IMR-90 (cell line): ENCODE measurements at regions not wholly inside any gene's neighbourhood (a gene's known extent, or its start where the extent isn't known, plus 50 kb on each side); places are given as distances from the start of the nearest gene placed in this dataset.

ENCODE experiments used
- ATAC-seq: fragments of 200-7000 bp; cut with Tn5 transposase; 2 replicates; pipeline ENCODE4 v1.9.1; 2020; ENCODE audit warnings: low read depth, mild to moderate bottlenecking, moderate library complexity
- BruUV-seq: library from RNA; stranded (reverse); fragments of 400-500 nt; replicated peaks from 2 replicates; lab custom pipeline; 2021; lab: Mats Ljungman, UMichigan
- CTCF ChIA-PET: fragments of 300-600 bp; formaldehyde crosslinking; extraction: SDS; loops from one replicate; lab custom pipeline; 2021; ENCODE audit warnings: antibody characterized with exemption; lab: Yijun Ruan, JAX
- POLR2A ChIA-PET: fragments of 300-600 bp; sonication (Branson Sonifier 250); formaldehyde crosslinking; loops from one replicate; lab custom pipeline; 2022; ENCODE audit warnings: antibody characterized with exemption; ENCODE audit not compliant: unreplicated experiment; lab: Charles Lee
- DNase-seq: peaks from one replicate; pipeline ENCODE4 v3.0.0; 2013
- H2AFZ ChIP-seq: replicated peaks from 2 replicates; pipeline ENCODE3; 2013; ENCODE audit warnings: low read length, mild to moderate bottlenecking; ENCODE audit not compliant: poor library complexity
- H2AK5ac ChIP-seq: 2 replicates; pipeline ENCODE4 v1.6.1; 2013; ENCODE audit warnings: low read depth, low read length, inconsistent platforms
- H2AK9ac ChIP-seq: replicated peaks from 2 replicates; pipeline ENCODE3; 2013; ENCODE audit warnings: mild to moderate bottlenecking, low read depth, low read length, moderate library complexity; ENCODE audit not compliant: poor library complexity
- H2BK120ac ChIP-seq: 2 replicates; pipeline ENCODE4 v1.6.1; 2013; ENCODE audit warnings: low read depth, low read length, inconsistent platforms
- H2BK15ac ChIP-seq: 3 replicates; pipeline ENCODE4 v1.6.1; 2013; ENCODE audit warnings: low read depth, low read length, inconsistent platforms
- H2BK20ac ChIP-seq: 2 replicates; pipeline ENCODE4 v1.6.1; 2013; ENCODE audit warnings: low read depth, mild to moderate bottlenecking, inconsistent platforms, low read length, moderate library complexity
- H2BK5ac ChIP-seq: 2 replicates; pipeline ENCODE4 v1.6.1; 2013; ENCODE audit warnings: mild to moderate bottlenecking, low read depth, low read length, inconsistent platforms; ENCODE audit not compliant: poor library complexity, severe bottlenecking
- H3K14ac ChIP-seq: replicated peaks from 2 replicates; pipeline ENCODE4 v1.6.1; 2013; ENCODE audit warnings: low read depth, low read length, inconsistent platforms
- H3K18ac ChIP-seq: 2 replicates; pipeline ENCODE4 v1.6.1; 2013; ENCODE audit warnings: low read depth, low read length, control low read depth
- H3K23ac ChIP-seq: 2 replicates; pipeline ENCODE4 v1.6.1; 2013; ENCODE audit warnings: low read depth, low read length, inconsistent platforms
- H3K27ac ChIP-seq: 2 replicates; pipeline ENCODE4 v1.5.1; 2013; ENCODE audit warnings: mild to moderate bottlenecking, control low read depth, low read length; ENCODE audit not compliant: insufficient read depth
- H3K27me3 ChIP-seq: 2 replicates; pipeline ENCODE4 v1.6.1; 2013; ENCODE audit warnings: low read length; ENCODE audit not compliant: control insufficient read depth, insufficient read depth
- H3K36me3 ChIP-seq: 2 replicates; pipeline ENCODE4 v1.6.1; 2013; ENCODE audit warnings: low read length, mixed read lengths; ENCODE audit not compliant: control insufficient read depth, insufficient read depth
- H3K4ac ChIP-seq: 2 replicates; pipeline ENCODE4 v1.6.1; 2013; ENCODE audit warnings: low read depth, low read length, inconsistent platforms
- H3K4me1 ChIP-seq: 2 replicates; pipeline ENCODE4 v1.6.1; 2013; ENCODE audit warnings: low read length, mixed read lengths; ENCODE audit not compliant: control insufficient read depth, insufficient read depth
- H3K4me2 ChIP-seq: 2 replicates; pipeline ENCODE4 v1.6.1; 2013; ENCODE audit warnings: low read depth, mild to moderate bottlenecking, control low read depth, low read length, moderate library complexity
- H3K4me3 ChIP-seq: 2 replicates; pipeline ENCODE4 v1.5.1; 2013; ENCODE audit warnings: low read depth, mild to moderate bottlenecking, control low read depth, low read length, moderate library complexity; ENCODE audit not compliant: insufficient read depth
- H3K56ac ChIP-seq: 2 replicates; pipeline ENCODE4 v1.6.1; 2013; ENCODE audit warnings: low read length, inconsistent platforms; ENCODE audit not compliant: insufficient read depth; ENCODE audit errors: extremely low read depth
- H3K79me1 ChIP-seq, 2 experiments: 2 replicates each; pipeline ENCODE4 v1.6.1; 2013; ENCODE audit warnings: low read length in 2 of 2, inconsistent platforms in 1 of 2, low read depth in 1 of 2
- H3K9ac ChIP-seq: 2 replicates; pipeline ENCODE4 v1.6.1; 2013; ENCODE audit warnings: low read depth, low read length, control low read depth
- H3K9me1 ChIP-seq: 2 replicates; pipeline ENCODE4 v1.6.1; 2013; ENCODE audit warnings: low read length, inconsistent platforms; ENCODE audit not compliant: insufficient read depth
- H3K9me3 ChIP-seq: 2 replicates; pipeline ENCODE4 v1.6.1; 2013; ENCODE audit warnings: low read length; ENCODE audit not compliant: control insufficient read depth, insufficient read depth
- H4K20me1 ChIP-seq: 2 replicates; pipeline ENCODE4 v1.6.1; 2013; ENCODE audit warnings: low read length, inconsistent platforms; ENCODE audit not compliant: insufficient read depth
- H4K5ac ChIP-seq: 2 replicates; pipeline ENCODE4 v1.6.1; 2013; ENCODE audit warnings: mild to moderate bottlenecking, low read depth, low read length, control low read depth
- H4K8ac ChIP-seq, 2 experiments: 2 replicates each; pipeline ENCODE4 v1.6.1; 2013; ENCODE audit warnings: low read depth in 2 of 2, low read length in 2 of 2, control low read depth in 1 of 2, inconsistent platforms in 1 of 2
- H4K91ac ChIP-seq: 2 replicates; pipeline ENCODE4 v1.6.1; 2013; ENCODE audit warnings: low read depth, low read length, inconsistent platforms; ENCODE audit not compliant: insufficient read depth
- NFE2L2 ChIP-seq: fragments of 150-350 bp; IDR thresholded peaks from 2 replicates; pipeline ENCODE4 v1.6.1; 2016; ENCODE audit warnings: low read depth, mild to moderate bottlenecking, low read length
- POLR2A ChIP-seq: IDR thresholded peaks from 2 replicates; pipeline ENCODE4 v1.6.1; 2012; ENCODE audit warnings: mild to moderate bottlenecking, low read depth, low read length
- RCOR1 ChIP-seq: IDR thresholded peaks from 2 replicates; pipeline ENCODE4 v1.6.1; 2012; ENCODE audit warnings: mild to moderate bottlenecking, low read length, improper control_type of control experiment; ENCODE audit not compliant: insufficient replicate concordance
- RFX5 ChIP-seq: IDR thresholded peaks from 2 replicates; pipeline ENCODE4 v1.8.0; 2012; ENCODE audit warnings: low read depth, mild to moderate bottlenecking, low read length, moderate library complexity
- WGBS, 2 experiments: methylation state at CpG; one replicate each; pipeline versions ENCODE4 v1.1.5 to v1.1.7; 2013; ENCODE audit warnings: missing lambda C conversion rate in 2 of 2; ENCODE audit not compliant: insufficient read length in 1 of 2; ENCODE audit errors: extremely low coverage in 2 of 2; 5-methylcytosine and 5-hydroxymethylcytosine counted together
- dilution Hi-C: fragments of 300-500 bp; cut with HindIII; formaldehyde crosslinking; loops from one replicate; pipeline ENCODE4 v1.14.3; 2018; ENCODE audit warnings: low sequenced_read_pairs; ENCODE audit not compliant: unreplicated experiment
- in situ Hi-C: fragments of 300-500 bp; cut with MboI; formaldehyde crosslinking; loops from 3 replicates; pipeline ENCODE4 v1.14.3; 2019; ENCODE audit warnings: low sequenced_read_pairs, inconsistent platforms, mixed read lengths
- intact Hi-C: fragments of 100-400 bp; cut with micrococcal nuclease; formaldehyde crosslinking; loops from 2 replicates; pipeline ENCODE4 v1.10.0; 2022

- Histone ChIP-seq H3K27me3 (no peaks in the 10 kb centered on the region; the same call in 1 of the 2 replicates), H3K9me1 (no peaks in the 10 kb centered on the region), H3K79me1 (no peaks in the 10 kb centered on the region), H3K36me3 (no peaks in the 10 kb centered on the region), H3K18ac (no peak overlapping the region), H2AK5ac (no peak overlapping the region), H4K5ac (no peak overlapping the region), H3K14ac (no peak overlapping the region), H3K4ac (no peak overlapping the region), H2BK15ac (no peak overlapping the region), H4K91ac (no peak overlapping the region), H2BK20ac (no peak overlapping the region), H2BK5ac (no peak overlapping the region), H3K56ac (no peak overlapping the region), H4K8ac (no peak overlapping the region), H2AFZ (no peak overlapping the region), H3K4me1 (peaks cover 5% of the 10 kb centered on the region), H3K9me3 (no peaks in the 10 kb centered on the region), H2AK9ac (no peak overlapping the region), H3K9ac (no peak overlapping the region), H3K4me2 (peak overlapping the region; percentile 62; the same call in 1 of the 2 replicates), H3K4me3 (no peak overlapping the region), H3K23ac (no peak overlapping the region), H3K27ac (no peak overlapping the region), H4K20me1 (no peaks in the 10 kb centered on the region), H2BK120ac (no peak overlapping the region)
- ChIA-PET POLR2A (no interaction called here), CTCF (no interaction called here)
- ATAC-seq: no peak
- no peak for TF ChIP-seq RFX5
- TF ChIP-seq POLR2A: no peak
- TF ChIP-seq RCOR1: no peak
- TF ChIP-seq NFE2L2: no peak
- intact Hi-C loops (no loop called here), dilution Hi-C loops (no loop called here), in situ Hi-C loops (no loop called here)
- WGBS, 2 experiments: no CpG with 5 or more reads among the region's 3 CpGs
- no peak for DNase-seq
- no TSS peak for BruUV-seq
These were observed 120.7 kb upstream of the SPATA31C2 start for GRCh38 chr9:88259001-88259400.
